ENCODE measurements at regions not wholly inside any gene's neighbourhood (a gene's known extent, or its start where the extent isn't known, plus 50 kb on each side); places are given as distances from the start of the nearest gene placed in this dataset.

DNA sequence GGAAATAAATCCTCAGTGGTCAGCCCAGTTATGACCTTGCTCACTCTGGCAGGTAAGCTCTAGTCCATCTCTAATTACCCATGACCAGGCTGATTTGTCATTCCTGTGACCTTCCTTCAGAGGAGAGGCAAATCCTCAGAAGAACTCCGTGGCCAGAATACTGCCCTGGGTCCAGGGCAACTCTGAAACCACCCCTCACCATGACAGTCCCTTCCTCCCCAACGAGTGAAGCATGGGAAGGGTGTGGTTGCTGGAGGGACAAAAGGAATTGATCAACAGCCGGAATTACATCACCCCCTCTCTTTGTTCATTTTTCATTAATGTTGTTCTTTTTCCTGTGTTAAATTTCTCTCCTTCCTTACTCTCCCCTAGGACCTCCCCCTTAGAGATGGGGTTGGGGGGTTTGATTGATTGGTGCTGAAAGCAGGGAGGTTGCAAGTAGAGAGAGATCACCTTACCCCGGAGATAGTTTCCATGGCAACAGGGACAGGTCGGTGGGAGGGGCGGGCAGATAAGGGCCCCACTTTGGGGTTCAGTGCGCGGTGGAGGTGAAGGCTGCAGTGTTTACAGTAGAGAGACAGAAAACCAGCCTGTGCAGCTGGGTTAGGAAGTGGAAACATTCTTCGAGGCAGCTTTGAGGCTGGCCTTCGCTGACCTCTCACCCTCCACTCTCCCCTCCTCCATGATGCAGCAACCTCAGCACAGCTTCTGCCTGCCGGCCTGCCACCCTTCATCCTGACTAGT lies 647.4 kb downstream of the BCOR start:
- Histone ChIP-seq H3K27ac (ENCODE audit: low read length) (no peak overlapping the region), H3K9ac (ENCODE audit: low read length in 2 of 2) (no peak overlapping the region), H3K27me3 (ENCODE audit: control insufficient read depth in 1 of 2, insufficient read depth in 2 of 2, low read length in 2 of 2) (peaks cover 0 to 6% of the 10 kb centered on the region in 2 donors), H3K4me3 (ENCODE audit: low read length in 2 of 2) (no peak overlapping the region), H3K4me1 (ENCODE audit: control insufficient read depth, insufficient read depth, low read length) (no peaks in the 10 kb centered on the region), H3K36me3 (ENCODE audit: control insufficient read depth in 2 of 2, insufficient read depth in 2 of 2, low read length in 2 of 2) (no peaks in the 10 kb centered on the region), H3K9me3 (ENCODE audit: control insufficient read depth in 2 of 2, low read length in 2 of 2) (peaks cover 0 to 10% of the 10 kb centered on the region in 2 donors)

DNA sequence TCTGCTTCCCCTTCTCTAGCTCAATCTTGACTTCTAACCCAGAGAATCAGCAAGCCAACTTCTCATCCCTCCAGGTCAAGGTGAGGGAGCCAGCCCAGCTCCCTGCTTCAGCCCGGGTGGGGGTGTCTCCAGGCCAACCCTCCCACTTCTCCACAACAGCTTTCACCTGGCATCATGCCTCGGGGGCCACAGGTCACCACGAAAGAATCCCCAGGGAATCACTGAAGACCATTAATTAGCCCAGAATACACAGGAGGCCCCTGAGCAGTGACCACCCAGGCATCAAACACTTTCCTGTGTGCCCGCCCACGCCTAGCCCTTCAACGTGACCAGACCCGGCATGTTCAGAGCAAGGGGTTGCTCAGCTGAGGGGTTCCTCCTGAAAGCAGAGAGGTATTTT lies 646.7 kb downstream of the BCOR start:
- Histone ChIP-seq H3K4me1 (ENCODE audit: control insufficient read depth, insufficient read depth, low read length) (no peaks in the 10 kb centered on the region), H3K27ac (ENCODE audit: low read length) (no peak overlapping the region), H3K36me3 (ENCODE audit: control insufficient read depth in 2 of 2, insufficient read depth in 2 of 2, low read length in 2 of 2) (no peaks in the 10 kb centered on the region), H3K9ac (ENCODE audit: low read length in 2 of 2) (no peak overlapping the region), H3K4me3 (ENCODE audit: low read length in 2 of 2) (no peak overlapping the region), H3K9me3 (ENCODE audit: control insufficient read depth in 2 of 2, low read length in 2 of 2) (peaks cover 0 to 10% of the 10 kb centered on the region in 2 donors), H3K27me3 (ENCODE audit: control insufficient read depth in 1 of 2, insufficient read depth in 2 of 2, low read length in 2 of 2) (peaks cover 0 to 8% of the 10 kb centered on the region in 2 donors)

DNA sequence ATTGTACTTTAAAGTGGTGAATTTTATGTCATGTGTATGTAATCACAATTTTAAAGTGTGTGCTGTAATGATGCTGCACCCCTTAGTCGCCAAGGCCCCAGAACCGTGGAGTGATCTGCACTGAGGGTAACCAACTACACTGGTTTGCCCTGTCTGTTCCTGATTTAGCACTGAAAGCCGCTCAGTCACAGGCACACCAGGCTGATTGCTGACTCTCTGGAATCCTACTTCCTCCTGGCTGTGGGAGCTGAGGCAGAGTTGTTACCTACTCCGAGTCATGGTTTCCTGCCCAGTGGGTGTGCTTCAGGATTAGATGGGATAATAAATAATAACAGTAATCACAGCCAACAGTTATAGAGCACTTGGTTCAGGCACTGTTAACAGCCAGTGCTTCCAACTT lies 645.4 kb downstream of the BCOR start:
- Histone ChIP-seq H3K36me3 (ENCODE audit: control insufficient read depth in 2 of 2, insufficient read depth in 2 of 2, low read length in 2 of 2) (no peaks in the 10 kb centered on the region), H3K4me1 (ENCODE audit: control insufficient read depth, insufficient read depth, low read length) (no peaks in the 10 kb centered on the region), H3K9me3 (ENCODE audit: control insufficient read depth in 2 of 2, low read length in 2 of 2) (peaks cover 0 to 14% of the 10 kb centered on the region in 2 donors), H3K27me3 (ENCODE audit: control insufficient read depth in 1 of 2, insufficient read depth in 2 of 2, low read length in 2 of 2) (peaks cover 0 to 8% of the 10 kb centered on the region in 2 donors), H3K4me3 (ENCODE audit: low read length in 2 of 2) (no peak overlapping the region), H3K9ac (ENCODE audit: low read length in 2 of 2) (no peak overlapping the region), H3K27ac (ENCODE audit: low read length) (no peak overlapping the region)

DNA sequence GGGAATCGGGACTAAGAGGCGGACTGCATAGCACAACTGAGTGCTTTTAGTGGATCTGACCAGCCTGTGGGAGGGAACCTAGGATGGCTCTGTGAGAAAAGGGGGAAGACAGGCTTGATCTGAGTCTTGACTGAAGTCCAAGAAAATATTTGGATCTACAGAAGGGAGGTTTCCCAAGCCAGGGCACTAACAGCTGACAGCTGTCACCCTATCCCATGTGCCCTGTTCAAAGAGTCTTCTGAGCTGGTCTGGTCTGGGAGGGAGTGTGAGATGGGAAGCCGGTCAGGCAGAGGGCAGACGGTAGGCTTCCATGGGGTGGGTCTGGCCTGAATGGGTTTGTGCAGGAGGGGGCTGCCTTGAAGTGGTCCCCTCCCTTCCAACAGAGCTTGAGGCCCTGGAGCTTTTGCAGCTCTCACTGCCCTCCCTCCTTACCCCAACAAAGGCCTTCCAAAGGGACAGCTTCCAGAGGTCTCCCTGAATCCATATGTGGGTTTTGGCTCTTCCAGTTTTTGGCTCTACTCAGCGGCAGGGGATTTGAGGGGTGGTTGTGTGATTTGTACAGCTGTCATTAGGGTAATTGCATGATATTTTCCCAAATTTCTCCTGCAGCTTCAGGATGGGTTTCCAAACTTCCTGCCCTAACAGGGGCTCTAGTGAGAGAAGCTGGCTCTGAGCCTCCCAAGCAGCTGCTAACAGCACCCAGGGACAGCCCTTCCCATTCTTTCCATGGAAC lies 643.7 kb downstream of the BCOR start:
- Histone ChIP-seq H3K27me3 (ENCODE audit: control insufficient read depth in 1 of 2, insufficient read depth in 2 of 2, low read length in 2 of 2) (peaks cover 0 to 8% of the 10 kb centered on the region in 2 donors), H3K36me3 (ENCODE audit: control insufficient read depth in 2 of 2, insufficient read depth in 2 of 2, low read length in 2 of 2) (no peaks in the 10 kb centered on the region), H3K4me3 (ENCODE audit: low read length in 2 of 2) (no peak overlapping the region), H3K9me3 (ENCODE audit: control insufficient read depth in 2 of 2, low read length in 2 of 2) (peaks cover 0 to 17% of the 10 kb centered on the region in 2 donors), H3K9ac (ENCODE audit: low read length in 2 of 2) (no peak overlapping the region), H3K27ac (ENCODE audit: low read length) (no peak overlapping the region), H3K4me1 (ENCODE audit: control insufficient read depth, insufficient read depth, low read length) (no peaks in the 10 kb centered on the region)

DNA sequence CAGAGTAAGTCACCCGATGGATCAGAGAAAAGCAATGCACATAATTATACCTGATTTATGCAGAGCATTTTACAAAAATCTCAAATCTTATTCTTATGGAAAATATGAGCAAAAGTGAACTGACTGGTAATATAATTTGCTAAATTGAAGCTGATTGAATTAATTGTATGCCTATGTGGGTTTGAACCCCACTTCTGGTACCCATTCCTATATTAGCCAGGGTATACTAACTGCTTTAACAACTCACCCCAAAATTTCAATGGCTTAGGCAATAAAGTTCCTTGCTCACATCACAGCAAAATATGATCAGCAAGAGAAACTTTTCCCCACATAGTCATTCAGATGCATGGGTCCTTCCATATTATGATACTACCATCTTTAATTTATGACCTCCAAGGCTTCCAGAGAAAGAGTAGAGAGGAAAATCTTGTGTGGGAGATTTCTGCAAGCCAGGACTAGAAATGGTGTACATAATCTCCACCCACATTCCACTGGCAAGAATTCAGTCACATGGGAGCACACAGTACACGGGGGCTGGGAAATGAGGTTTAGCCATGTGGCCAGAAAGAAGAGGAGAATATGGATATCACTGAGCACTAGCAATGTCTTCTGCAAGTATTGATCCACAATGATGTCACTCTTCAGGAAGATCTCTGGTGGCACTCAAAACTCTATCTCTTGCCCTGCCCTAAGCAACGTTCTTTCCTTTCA lies 640.7 kb downstream of the BCOR start:
- Histone ChIP-seq H3K36me3 (ENCODE audit: control insufficient read depth in 2 of 2, insufficient read depth in 2 of 2, low read length in 2 of 2) (no peaks in the 10 kb centered on the region), H3K27ac (ENCODE audit: low read length) (no peak overlapping the region), H3K4me3 (ENCODE audit: low read length in 2 of 2) (no peak overlapping the region), H3K4me1 (ENCODE audit: control insufficient read depth, insufficient read depth, low read length) (peaks cover 2% of the 10 kb centered on the region), H3K27me3 (ENCODE audit: control insufficient read depth in 1 of 2, insufficient read depth in 2 of 2, low read length in 2 of 2) (peaks cover 0 to 6% of the 10 kb centered on the region in 2 donors), H3K9me3 (ENCODE audit: control insufficient read depth in 2 of 2, low read length in 2 of 2) (peaks cover 0 to 14% of the 10 kb centered on the region in 2 donors), H3K9ac (ENCODE audit: low read length in 2 of 2) (no peak overlapping the region)

DNA sequence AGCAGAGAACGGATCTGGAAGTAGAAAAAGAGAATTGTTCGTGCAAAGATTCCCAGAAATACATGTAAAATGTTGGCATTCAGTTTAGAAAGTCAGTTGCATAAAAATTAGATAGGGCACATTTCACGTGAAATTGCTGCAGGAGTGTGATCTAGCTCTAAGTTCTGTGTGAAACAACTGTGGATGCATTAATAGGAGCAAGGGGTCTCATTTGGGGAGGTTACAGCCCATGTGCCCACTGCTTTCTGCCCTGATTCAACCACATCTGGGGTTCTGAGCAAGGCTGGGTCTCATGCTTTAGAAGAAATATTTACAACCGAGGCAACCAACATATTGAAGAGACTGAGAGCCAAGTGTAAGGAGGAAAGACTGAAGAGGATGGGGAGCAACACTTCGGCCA lies 639.0 kb downstream of the BCOR start:
- H3K9me3 ChIP-seq (ENCODE audit: control insufficient read depth in 2 of 2, low read length in 2 of 2): peaks cover 0 to 12% of the 10 kb centered on the region in 2 donors
- H3K4me3 ChIP-seq (ENCODE audit: low read length in 2 of 2): no peak overlapping the region
- no peak overlapping the region for H3K9ac ChIP-seq (ENCODE audit: low read length in 2 of 2)
- H3K4me1 ChIP-seq (ENCODE audit: control insufficient read depth, insufficient read depth, low read length): peaks cover 2% of the 10 kb centered on the region
- H3K27me3 ChIP-seq (ENCODE audit: control insufficient read depth in 1 of 2, insufficient read depth in 2 of 2, low read length in 2 of 2): peaks cover 0 to 12% of the 10 kb centered on the region in 2 donors
- H3K36me3 ChIP-seq (ENCODE audit: control insufficient read depth in 2 of 2, insufficient read depth in 2 of 2, low read length in 2 of 2): no peaks in the 10 kb centered on the region
- no peak overlapping the region for H3K27ac ChIP-seq (ENCODE audit: low read length)

DNA sequence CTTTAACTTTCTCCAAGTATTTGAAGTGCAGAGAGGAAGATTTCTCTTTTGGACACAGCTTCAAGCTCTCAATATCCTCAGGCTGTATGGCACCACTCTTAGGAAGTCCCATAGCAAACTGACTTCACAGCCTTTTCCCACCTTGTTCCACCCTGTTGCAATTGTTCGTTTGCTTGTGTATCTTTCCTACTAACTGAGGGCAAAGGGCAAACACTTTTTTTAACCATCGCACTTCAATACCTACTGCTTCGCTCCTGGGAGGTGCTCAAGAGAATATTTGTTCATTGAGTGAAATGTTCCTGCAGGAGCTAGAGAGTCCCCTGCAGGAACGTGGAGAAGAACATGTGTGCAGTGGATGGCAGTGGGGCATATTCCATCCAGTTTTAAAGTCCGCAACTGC lies 638.6 kb downstream of the BCOR start:
- H3K4me1 ChIP-seq (ENCODE audit: control insufficient read depth, insufficient read depth, low read length): peaks cover 2% of the 10 kb centered on the region
- H3K27me3 ChIP-seq (ENCODE audit: control insufficient read depth in 1 of 2, insufficient read depth in 2 of 2, low read length in 2 of 2): peaks cover 0 to 12% of the 10 kb centered on the region in 2 donors
- H3K9ac ChIP-seq (ENCODE audit: low read length in 2 of 2): no peak overlapping the region
- H3K9me3 ChIP-seq (ENCODE audit: control insufficient read depth in 2 of 2, low read length in 2 of 2): peaks cover 0 to 12% of the 10 kb centered on the region in 2 donors
- H3K27ac ChIP-seq (ENCODE audit: low read length): no peak overlapping the region
- H3K4me3 ChIP-seq (ENCODE audit: low read length in 2 of 2): no peak overlapping the region
- no peaks in the 10 kb centered on the region for H3K36me3 ChIP-seq (ENCODE audit: control insufficient read depth in 2 of 2, insufficient read depth in 2 of 2, low read length in 2 of 2)

DNA sequence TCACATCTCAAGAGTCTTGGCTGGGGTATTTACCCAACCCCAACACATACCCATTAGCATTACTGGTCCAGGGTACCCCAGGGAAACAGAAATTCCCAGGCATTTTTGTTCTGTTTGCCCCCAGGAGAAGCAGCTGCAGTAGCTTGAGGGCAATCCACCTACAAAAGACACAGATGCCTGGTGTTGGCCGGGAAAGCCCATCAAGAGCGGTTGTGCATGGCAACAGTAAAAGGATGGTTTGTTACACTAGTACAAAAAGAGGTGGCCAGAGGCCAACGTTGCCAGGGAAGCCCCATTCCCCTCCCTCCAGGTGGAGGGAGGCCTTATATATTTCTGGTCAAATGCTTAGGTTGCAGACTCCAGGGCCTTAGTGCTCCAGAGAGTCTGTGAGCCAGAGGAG lies 637.8 kb downstream of the BCOR start:
- Histone ChIP-seq H3K27ac (ENCODE audit: low read length) (no peak overlapping the region), H3K27me3 (ENCODE audit: control insufficient read depth in 1 of 2, insufficient read depth in 2 of 2, low read length in 2 of 2) (peaks cover 0 to 9% of the 10 kb centered on the region in 2 donors), H3K4me1 (ENCODE audit: control insufficient read depth, insufficient read depth, low read length) (peaks cover 5% of the 10 kb centered on the region), H3K36me3 (ENCODE audit: control insufficient read depth in 2 of 2, insufficient read depth in 2 of 2, low read length in 2 of 2) (no peaks in the 10 kb centered on the region), H3K4me3 (ENCODE audit: low read length in 2 of 2) (no peak overlapping the region), H3K9ac (ENCODE audit: low read length in 2 of 2) (no peak overlapping the region), H3K9me3 (ENCODE audit: control insufficient read depth in 2 of 2, low read length in 2 of 2) (peaks cover 0 to 12% of the 10 kb centered on the region in 2 donors)

DNA sequence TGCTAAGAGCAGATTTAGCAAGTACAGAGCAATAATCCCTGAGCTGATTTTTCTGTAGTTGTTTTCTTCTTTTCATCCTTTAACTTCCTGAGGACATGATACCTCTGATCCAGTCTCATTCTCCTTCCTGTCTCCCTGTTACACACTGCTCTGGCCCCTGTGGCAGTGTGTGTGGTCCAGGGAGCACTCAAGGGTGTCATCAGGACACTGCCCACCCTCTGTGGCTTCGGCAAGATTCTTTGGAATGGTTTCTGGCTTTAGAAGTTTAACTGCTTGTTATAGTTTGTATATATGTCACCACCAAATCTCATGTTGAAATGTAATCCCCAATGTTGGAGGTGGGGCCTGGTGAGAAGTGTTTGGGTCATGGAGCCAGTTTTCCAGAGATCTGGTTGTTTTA lies 637.3 kb downstream of the BCOR start:
- Histone ChIP-seq H3K36me3 (ENCODE audit: control insufficient read depth in 2 of 2, insufficient read depth in 2 of 2, low read length in 2 of 2) (no peaks in the 10 kb centered on the region), H3K27me3 (ENCODE audit: control insufficient read depth in 1 of 2, insufficient read depth in 2 of 2, low read length in 2 of 2) (peaks cover 0 to 13% of the 10 kb centered on the region in 2 donors), H3K9me3 (ENCODE audit: control insufficient read depth in 2 of 2, low read length in 2 of 2) (peaks cover 0 to 12% of the 10 kb centered on the region in 2 donors), H3K4me3 (ENCODE audit: low read length in 2 of 2) (no peak overlapping the region), H3K9ac (ENCODE audit: low read length in 2 of 2) (no peak overlapping the region), H3K27ac (ENCODE audit: low read length) (no peak overlapping the region), H3K4me1 (ENCODE audit: control insufficient read depth, insufficient read depth, low read length) (peaks cover 5% of the 10 kb centered on the region)

DNA sequence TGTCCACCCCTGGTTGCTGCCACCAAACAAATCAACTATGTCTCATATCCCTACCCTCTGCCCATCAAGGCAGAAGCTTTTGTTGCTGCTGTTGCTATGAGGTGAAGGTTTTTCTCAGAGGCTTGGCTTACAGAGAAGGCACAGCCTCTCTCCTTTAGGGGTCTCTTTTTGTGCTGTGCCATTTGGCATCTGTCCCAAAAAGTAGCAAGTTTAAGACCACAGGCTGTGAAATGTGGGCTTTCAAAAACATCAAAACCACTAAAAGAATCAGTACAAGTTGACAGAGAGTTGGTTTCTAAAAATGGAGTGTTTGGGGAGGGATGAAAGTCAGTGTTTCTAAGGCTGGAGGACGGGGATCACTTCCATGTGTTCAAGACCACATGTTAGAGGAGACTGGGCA lies 634.9 kb downstream of the BCOR start:
- no peak overlapping the region for H3K4me3 ChIP-seq (ENCODE audit: low read length in 2 of 2)
- no peak overlapping the region for H3K9ac ChIP-seq (ENCODE audit: low read length in 2 of 2)
- no peak overlapping the region for H3K27ac ChIP-seq (ENCODE audit: low read length)
- H3K4me1 ChIP-seq (ENCODE audit: control insufficient read depth, insufficient read depth, low read length): peaks cover 5% of the 10 kb centered on the region
- H3K9me3 ChIP-seq (ENCODE audit: control insufficient read depth in 2 of 2, low read length in 2 of 2): peaks cover 0 to 5% of the 10 kb centered on the region in 2 donors
- H3K36me3 ChIP-seq (ENCODE audit: control insufficient read depth in 2 of 2, insufficient read depth in 2 of 2, low read length in 2 of 2): no peaks in the 10 kb centered on the region
- peaks cover 0 to 13% of the 10 kb centered on the region in 2 donors for H3K27me3 ChIP-seq (ENCODE audit: control insufficient read depth in 1 of 2, insufficient read depth in 2 of 2, low read length in 2 of 2)
